GM19438 (cell line): ENCODE measurements at regions not wholly inside any gene's neighbourhood (a gene's known extent, or its start where the extent isn't known, plus 50 kb on each side); places are given as distances from the start of the nearest gene placed in this dataset.

ENCODE experiments used
- ATAC-seq: cut with Tn5 transposase; IDR thresholded peaks from one replicate; pipeline ENCODE4 v1.9.1; 2021; ENCODE audit warnings: low read depth; ENCODE audit not compliant: unreplicated experiment

- ATAC-seq, result no peak
Observed at GRCh38 chr9:89889865-89890264, 285.1 kb downstream of the GADD45G start.

GRCh38 chr9:89890326-89890980 is 285.6 kb downstream of the GADD45G start:
- ATAC-seq, result no peak

- no peak for ATAC-seq
Observed at GRCh38 chr9:89891221-89891590, 286.4 kb downstream of the GADD45G start.

- ATAC-seq, result no peak
Observed at GRCh38 chr9:89891591-89892304, 286.9 kb downstream of the GADD45G start.

GRCh38 chr9:89892920-89893319 is 288.1 kb downstream of the GADD45G start:
- ATAC-seq, result no peak

GRCh38 chr9:89893886-89894285 is 289.1 kb downstream of the GADD45G start:
- ATAC-seq, result no peak

GRCh38 chr9:89896806-89897340 is 292.1 kb downstream of the GADD45G start:
- no peak for ATAC-seq

GRCh38 chr9:89899573-89899972 is 294.8 kb downstream of the GADD45G start:
- no peak for ATAC-seq

GRCh38 chr9:89901920-89902319 is 297.1 kb downstream of the GADD45G start:
- ATAC-seq, result no peak

- ATAC-seq, result no peak
Observed at GRCh38 chr9:89902450-89903140, 297.8 kb downstream of the GADD45G start.

GRCh38 chr9:89903141-89903475 is 298.3 kb downstream of the GADD45G start:
- ATAC-seq, result no peak

GRCh38 chr9:89905606-89906338 is 301.0 kb downstream of the GADD45G start:
- ATAC-seq, result no peak

GRCh38 chr9:89911721-89912604 is 307.2 kb downstream of the GADD45G start:
- ATAC-seq, result no peak

GRCh38 chr9:89912605-89912953 is 307.8 kb downstream of the GADD45G start:
- ATAC-seq, result no peak

GRCh38 chr9:89915187-89915586 is 310.4 kb downstream of the GADD45G start:
- no peak for ATAC-seq

GRCh38 chr9:89916001-89916597 is 311.3 kb downstream of the GADD45G start:
- no peak for ATAC-seq

- no peak for ATAC-seq
Observed at GRCh38 chr9:89917861-89918260, 313.0 kb downstream of the GADD45G start.

- ATAC-seq, result no peak
Observed at GRCh38 chr9:89919171-89919681, 314.4 kb downstream of the GADD45G start.

GRCh38 chr9:89920131-89920530 is 315.3 kb downstream of the GADD45G start:
- ATAC-seq, result no peak
